ENCODE measurements at regions not wholly inside any gene's neighbourhood (a gene's known extent, or its start where the extent isn't known, plus 50 kb on each side); places are given as distances from the start of the nearest gene placed in this dataset.

- no peak for DNase-seq
Measured at GRCh38 chr14:97457575-97458085, 660.4 kb downstream of the VRK1 start.

DNA sequence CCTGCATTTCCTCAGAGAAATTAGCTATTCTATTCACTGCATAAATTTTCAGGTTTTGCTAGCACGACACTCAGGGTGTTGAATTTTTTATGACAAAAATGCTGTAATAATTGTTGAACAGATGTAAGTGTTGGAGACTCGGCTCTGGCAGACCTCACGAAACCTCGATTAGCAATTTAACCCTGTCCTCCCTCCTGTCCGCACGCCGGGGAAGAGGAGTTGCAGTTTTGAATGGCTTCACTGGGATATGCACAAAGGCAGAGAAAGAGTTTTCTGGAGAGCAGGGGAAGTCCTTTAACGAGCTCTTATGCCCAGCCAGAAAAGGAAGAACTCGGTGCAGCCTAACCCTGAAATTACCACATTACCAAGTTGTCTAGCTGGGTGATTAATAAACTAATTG lies 661.1 kb downstream of the VRK1 start:
- DNase-seq: no peak

DNA sequence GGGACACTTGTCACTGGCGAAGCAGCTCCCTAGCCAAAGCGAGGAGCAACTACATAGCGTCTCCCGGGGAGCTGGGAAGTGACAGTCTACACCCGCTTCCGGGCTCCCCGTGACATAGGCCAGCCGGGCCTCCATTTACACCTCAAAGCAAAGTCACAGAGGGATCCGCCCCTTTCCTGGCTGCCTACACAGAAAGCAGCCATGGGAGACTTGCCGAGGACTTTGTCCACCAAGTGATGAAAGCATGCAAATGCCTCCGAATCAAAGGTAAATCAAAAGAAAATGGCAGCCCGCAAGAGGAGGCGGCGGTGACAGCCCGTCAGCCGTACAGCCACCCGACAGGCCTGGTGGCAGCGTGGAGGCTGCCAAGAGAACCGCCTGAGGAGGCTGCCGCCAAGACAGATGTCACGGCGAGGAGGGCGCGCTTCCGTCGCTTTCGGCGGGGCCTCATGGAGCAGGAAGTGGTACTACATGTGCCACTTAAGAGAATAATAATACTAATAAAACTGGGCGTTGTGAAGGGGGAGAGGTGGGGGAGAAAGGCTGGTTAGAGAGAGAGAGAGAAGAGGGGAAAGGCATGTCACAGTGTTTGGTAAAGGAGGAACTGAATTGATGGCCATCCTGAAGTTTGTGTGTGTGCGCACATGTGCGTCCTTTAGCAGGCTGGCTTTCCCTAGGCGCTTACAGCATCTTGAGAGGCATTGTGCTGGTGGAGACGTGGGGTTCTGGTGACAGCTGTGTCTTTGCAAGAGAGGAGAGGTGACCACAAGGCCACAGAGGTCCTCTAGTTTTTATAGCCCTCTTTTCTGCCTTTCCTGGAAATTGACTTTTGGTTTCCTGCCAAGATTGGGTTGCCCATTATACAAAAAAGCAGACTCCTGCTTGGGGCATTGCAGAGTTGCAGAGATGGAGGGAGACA lies 661.7 kb downstream of the VRK1 start:
- DNase-seq: peak; percentile 89

DNA sequence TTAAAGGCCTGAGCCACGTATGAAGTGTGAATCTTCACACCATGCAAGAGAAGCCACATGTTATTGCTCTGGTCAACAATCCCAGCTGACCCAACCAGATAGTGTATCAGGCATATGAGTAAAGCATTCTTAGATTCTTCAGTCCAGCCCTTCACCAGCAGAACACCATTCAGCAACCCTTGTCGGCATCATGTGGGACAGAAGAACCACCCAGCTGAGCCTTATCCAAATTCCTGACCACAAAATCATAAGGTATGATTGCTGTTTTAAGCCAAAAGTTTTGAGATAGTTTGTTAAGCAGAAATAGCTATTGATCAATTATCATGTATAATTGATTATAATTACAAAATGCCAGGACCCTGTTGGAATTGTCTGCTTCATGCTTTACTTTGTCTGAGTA lies 664.9 kb downstream of the VRK1 start:
- no peak for DNase-seq

DNA sequence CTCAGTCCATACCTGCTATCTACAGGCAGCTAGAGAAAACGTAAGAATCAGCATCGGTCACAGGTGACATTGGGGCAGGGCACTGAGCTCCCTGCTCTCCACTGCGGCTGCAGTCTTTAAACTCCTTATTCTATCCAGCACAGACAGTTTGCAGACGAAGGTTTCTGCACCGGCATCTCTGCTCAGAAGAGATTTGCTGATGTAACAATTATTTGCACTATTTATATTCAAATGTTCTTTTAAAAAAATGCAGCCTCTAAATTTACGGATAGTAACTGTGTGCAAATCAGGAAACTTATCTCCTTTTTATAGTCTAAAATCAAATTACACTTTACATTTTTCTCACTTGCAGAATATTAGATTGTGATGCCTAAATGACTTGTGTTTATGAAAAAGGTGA lies 671.0 kb downstream of the VRK1 start:
- no peak for DNase-seq

DNA sequence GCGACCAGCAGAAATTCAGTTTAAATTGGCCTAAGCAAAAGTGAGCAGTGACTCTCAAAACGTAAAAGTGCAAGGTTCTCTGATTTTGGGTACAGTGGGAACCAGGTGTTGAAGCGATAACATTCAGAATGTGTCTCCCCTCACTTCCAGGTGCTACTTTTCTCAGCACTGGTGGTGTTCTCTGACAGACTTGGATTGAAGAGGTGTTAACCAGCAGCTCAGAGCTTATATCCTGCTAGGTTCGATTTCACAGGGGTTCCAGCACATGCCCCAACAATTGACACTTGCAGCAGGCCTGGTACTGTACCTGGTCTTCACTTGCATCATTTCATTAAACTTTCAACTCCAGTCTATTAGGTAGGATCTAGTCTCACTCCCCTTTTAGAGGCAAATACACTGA lies 680.2 kb downstream of the VRK1 start:
- DNase-seq: no peak

- DNase-seq: no peak
Measured at GRCh38 chr14:97485201-97485600, 688.0 kb downstream of the VRK1 start.

DNA sequence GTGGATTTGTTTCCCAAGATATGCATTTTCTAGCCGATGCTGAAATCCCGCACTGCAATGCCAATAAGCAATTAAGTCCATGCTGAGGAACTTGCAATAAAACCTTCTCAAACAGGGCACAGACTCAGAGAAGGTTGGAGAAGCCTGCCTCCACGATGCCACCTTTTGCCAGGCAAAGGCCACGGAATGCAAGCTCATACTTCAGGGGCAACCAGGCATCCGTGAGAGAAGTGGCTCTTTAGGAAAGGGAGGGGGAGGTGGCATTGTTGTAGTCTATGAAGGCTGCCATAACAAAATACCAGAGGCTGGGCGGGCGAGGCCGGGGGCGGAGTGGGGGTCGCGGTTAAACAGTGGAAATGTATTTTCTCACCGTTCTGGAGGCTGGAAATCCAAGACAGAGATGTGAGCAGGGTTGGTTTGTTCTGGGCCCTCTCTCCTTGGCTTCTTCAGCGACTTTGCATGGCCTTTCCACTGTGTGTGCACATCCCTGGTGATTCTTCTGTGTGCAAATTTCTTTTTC lies 689.5 kb downstream of the VRK1 start:
- no peak for DNase-seq

DNA sequence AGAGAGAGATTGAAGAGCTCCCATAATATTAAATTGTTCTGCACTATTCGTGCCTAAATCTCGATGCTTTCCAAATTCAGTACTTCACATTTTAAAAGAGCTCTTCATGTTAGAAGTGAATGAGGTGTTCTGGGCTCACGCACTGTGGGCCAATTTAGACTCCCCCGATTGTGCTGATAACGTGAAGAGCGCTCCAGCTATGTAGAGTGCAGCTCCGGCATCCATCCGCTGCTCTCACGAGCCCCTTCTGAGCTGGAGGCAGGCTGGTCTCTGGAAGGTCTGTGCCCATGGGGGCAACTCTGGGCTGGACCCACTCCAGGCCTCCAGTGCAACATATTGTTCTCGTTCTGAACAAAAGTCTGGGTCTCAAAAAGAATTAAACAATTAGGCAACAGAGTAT lies 692.6 kb downstream of the VRK1 start:
- no peak for DNase-seq

DNA sequence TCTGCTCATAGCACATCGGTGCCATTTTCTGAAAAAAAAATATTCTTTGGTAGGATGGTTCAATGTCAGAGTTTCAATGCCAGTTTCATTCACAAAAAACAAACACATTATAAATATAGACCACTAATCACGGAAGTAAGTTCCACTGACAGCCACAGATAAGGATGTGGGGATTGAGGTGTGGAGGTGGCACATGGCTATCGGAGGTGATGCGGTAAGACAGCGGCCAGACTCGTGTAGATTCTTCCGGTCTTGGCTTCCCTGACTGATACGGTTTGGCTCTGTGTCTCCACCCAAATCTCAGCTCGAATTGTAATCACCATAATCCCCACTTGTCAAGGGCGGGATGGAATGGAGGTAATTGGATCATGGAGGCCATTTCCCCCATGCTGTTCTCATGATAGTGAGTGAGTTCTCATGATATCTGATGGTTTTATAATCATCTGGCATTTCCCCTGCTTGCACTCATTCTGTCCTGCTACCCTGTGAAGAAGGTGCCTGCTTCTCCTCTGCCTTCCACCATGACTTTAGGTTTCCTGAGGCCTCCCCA lies 693.4 kb downstream of the VRK1 start:
- DNase-seq: no peak

- DNase-seq: peak; percentile 55
Measured at GRCh38 chr14:97491697-97492096, 694.5 kb downstream of the VRK1 start.

DNA sequence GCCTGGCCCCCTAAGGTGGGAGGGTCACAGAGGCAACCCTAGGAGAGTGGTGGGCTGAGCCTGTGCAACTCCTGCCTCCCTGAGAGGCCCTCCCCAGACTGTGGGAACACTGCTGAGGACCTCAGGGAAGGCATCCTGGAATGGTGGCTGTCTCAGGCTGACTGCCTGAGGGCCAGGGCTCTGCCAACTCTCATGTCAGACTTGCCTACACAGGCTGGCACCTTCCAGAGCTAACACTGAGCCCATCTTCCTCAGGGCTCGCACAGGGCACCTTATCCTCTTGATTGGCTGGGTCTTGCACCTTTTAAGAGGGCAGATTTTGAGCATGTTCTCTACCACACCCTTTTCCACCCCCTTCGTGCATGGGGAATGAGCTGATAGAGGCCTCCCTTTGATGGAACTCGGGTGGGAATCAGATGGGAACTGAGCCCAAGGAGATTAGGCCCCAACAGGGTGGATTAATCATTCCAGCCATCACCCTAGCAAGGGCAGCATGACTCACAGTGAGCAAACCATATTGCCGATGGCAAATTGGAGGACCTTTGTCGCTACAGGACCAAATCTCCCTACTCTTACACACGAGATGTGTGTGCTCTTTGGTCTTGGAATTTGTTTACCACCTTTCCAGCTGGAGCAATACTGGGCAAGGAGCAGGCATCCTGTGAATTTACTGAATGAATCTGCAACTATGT lies 702.8 kb downstream of the VRK1 start:
- DNase-seq: no peak

DNA sequence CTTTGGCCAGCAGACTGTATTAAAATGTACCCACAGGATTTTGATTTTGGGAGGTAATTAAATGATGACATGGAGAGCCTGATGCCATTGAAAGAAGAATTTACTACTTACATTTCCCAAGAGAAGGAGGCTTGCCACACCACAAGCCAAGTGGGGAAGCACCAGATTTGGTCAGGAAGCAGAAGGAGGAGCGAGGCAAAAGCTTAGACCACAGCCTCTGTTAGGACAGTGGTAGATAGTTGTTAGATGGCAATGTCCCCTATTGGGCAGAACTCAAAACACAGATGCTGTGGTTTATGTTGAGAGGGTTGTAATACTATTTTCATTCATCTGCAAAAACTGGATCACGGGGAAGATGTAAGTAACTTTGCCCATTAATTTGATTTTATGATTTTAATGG lies 709.4 kb downstream of the VRK1 start:
- no peak for DNase-seq

- no peak for DNase-seq
Measured at GRCh38 chr14:97513891-97514290, 716.7 kb downstream of the VRK1 start.

DNA sequence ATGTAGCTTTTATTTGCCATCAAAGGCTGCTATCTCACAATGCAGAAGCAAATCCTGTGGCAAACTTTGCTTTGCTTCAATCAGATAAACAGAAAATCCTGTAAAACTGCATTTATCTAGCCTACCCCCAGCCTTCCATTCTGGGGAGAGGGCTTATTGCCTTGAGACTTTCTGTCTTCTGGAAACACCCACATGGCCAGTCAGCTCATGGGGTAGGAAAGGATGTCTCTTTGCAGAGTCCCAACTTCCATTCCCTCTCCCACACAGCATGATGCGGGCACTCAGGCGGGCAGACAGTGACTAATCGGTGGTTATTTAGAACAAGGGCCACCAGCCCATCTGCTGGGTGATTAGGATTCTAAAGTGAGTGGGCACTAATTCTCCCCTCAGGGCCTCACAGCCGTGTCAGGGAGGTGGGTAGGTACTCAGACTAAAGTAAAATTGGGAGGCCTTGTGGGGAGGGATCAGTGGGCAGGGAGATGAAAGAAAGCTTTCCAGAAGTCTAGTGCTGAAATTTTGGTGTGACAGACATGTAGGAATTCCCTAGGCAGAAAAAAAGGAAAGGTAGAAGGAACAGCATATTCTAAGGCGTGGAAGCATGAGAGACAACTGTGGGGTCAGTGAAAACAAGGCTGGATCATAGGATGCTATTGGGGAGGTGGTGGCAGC lies 720.5 kb downstream of the VRK1 start:
- no peak for DNase-seq

GRCh38 chr14:97523936-97524335 lies 726.8 kb downstream of the VRK1 start:
- no peak for DNase-seq

DNA sequence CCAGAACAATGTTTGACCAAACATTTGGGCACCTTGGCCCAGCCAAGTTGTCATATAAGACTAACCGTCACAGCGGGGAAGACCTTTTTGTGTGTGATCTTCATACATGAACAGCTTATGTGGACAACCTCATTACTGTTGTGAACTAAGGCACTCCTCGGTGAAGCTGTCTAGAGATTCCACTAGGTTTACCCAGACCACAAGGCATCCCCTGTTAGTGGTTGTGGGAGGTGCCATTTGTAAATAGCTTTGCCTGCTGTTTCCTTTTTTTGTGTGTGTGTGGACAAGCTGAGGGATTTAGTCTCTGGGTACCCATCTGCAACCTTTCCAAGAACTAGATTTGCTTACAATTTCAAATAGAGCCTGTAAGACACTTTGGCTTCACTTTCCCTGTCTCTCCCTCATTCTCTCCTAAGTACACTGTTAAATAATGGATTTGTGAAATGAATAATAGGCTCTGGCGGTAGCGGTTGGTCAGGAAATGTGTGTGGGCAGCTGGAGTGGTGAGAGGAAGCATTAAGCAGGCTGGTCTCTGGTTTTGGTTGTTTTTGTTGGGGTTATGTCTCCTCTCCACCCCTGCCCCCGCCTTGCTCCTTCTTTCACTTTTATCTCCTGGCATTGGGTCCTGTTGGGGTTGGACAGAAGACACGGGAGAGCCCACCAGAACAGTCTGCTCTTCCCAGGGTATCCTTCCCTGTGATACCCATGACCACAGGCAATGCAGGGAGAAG lies 727.6 kb downstream of the VRK1 start:
- no peak for DNase-seq

GRCh38 chr14:97527993-97528392 lies 730.8 kb downstream of the VRK1 start:
- DNase-seq: no peak

GRCh38 chr14:97532052-97532451 lies 734.9 kb downstream of the VRK1 start:
- no peak for DNase-seq

DNA sequence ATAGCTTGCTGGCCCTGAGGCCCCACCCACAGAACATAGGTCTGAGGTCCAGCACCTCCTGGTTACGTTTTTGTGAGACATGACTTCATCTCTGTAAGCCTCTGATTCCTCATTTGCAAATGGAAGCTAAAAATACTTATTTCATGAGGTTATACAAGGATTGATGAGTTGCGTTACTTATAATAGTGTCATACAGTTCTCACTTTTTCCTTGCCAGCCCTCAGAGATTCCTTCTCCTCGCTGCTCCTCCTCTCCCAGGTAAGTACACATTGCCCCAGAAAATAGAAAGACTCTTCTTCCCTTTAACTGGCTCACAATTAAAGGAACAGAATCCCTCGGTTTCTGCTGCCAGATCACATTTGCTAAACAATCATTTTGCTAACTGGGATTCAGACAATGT lies 739.2 kb downstream of the VRK1 start:
- DNase-seq: no peak

GRCh38 chr14:97538749-97539410 lies 741.7 kb downstream of the VRK1 start:
- no peak for DNase-seq

- no peak for DNase-seq
Measured at GRCh38 chr14:97539411-97539795, 742.2 kb downstream of the VRK1 start.

Data from NCI-H1105 treated with DMSO at 0.1 percent for 48 hours (cell line).